A549 (cell line): ENCODE measurements at regions not wholly inside any gene's neighbourhood (a gene's known extent, or its start where the extent isn't known, plus 50 kb on each side); places are given as distances from the start of the nearest gene placed in this dataset.

Experiments used
- ATAC-seq, 2 experiments: fragments of 200-7000 bp in 1 of 2; fragments of >200 bp in 1 of 2; cut with Nextera tagmentation in 1 of 2; cut with Tn5 transposase in 1 of 2; 3 replicates each; pipeline versions ENCODE4 v1.8.0 to v1.9.1; 2018 to 2020; ENCODE audit warnings: mild to moderate bottlenecking in 1 of 2, moderate library complexity in 1 of 2
- CTCF ChIA-PET: fragments of 300-600 bp; sonication (Branson Sonifier 250); formaldehyde crosslinking; extraction: SDS; loops from one replicate; lab custom pipeline; 2021; ENCODE audit warnings: antibody characterized with exemption, inconsistent platforms; lab: Yijun Ruan, JAX
- POLR2A ChIA-PET: fragments of 350-600 bp; formaldehyde crosslinking; extraction: SDS; loops from one replicate; lab custom pipeline; 2021; ENCODE audit warnings: antibody characterized with exemption, inconsistent platforms; lab: Yijun Ruan, JAX
- DNase-seq, 2 experiments: peaks; one replicate each; pipeline versions ENCODE4 v3.0.0 to v3.0.0-alpha.2; 2011 to 2016; ENCODE audit warnings: low read depth in 1 of 2, low spot score in 1 of 2
- FAIRE-seq: peaks from 2 replicates; lab custom pipeline; 2011; peaks lifted over from hg19 to GRCh38; lab: Jason Lieb, UNC
- H3K27ac ChIP-seq, 2 experiments: fragments of >200 bp; sonication (Bioruptor Twin); formaldehyde crosslinking; 3 replicates each; pipeline ENCODE4 v1.5.1; 2016 to 2017
- H3K4me1 ChIP-seq: fragments of >200 bp; sonication (Bioruptor Twin); formaldehyde crosslinking; 3 replicates; pipeline ENCODE4 v1.6.1; 2016
- H3K4me2 ChIP-seq: fragments of >200 bp; sonication (Bioruptor Twin); formaldehyde crosslinking; 3 replicates; pipeline ENCODE4 v1.6.1; 2016
- H3K4me3 ChIP-seq: fragments of >200 bp; sonication (Bioruptor Twin); formaldehyde crosslinking; 3 replicates; pipeline ENCODE4 v1.5.1; 2016
- H3K9me3 ChIP-seq: fragments of >200 bp; sonication (Bioruptor Twin); formaldehyde crosslinking; 3 replicates; pipeline ENCODE4 v1.6.1; 2016
- CBX2 ChIP-seq: fragments of 200-600 bp; sonication (generic); IDR thresholded peaks from 2 replicates; pipeline ENCODE4 v1.6.1; 2016; ENCODE audit warnings: low read depth, mild to moderate bottlenecking, borderline replicate concordance
- CEBPB ChIP-seq, 2 experiments: fragments of >200 bp in 1 of 2; sonication (Bioruptor Twin) in 1 of 2; formaldehyde crosslinking in 1 of 2; IDR thresholded peaks; 2 replicates each; pipeline ENCODE4 v1.6.1; 2012 to 2016
- CHD2 ChIP-seq: fragments of 150-350 bp; IDR thresholded peaks from 2 replicates; pipeline ENCODE4 v1.6.1; 2014; ENCODE audit warnings: low read length; ENCODE audit not compliant: partially characterized antibody
- CTCF ChIP-seq: fragments of >200 bp; sonication (Bioruptor Twin); formaldehyde crosslinking; IDR thresholded peaks from 3 replicates; pipeline ENCODE4 v1.5.1; 2016
- EHF ChIP-seq: fragments of 250-450 bp; sonication (Bioruptor Pico); IDR thresholded peaks from 2 replicates; pipeline ENCODE4 v1.5.0; 2020; ENCODE audit warnings: mild to moderate bottlenecking
- EHMT2 ChIP-seq: fragments of 200-600 bp; sonication (generic); IDR thresholded peaks from 2 replicates; pipeline ENCODE4 v1.6.1; 2016; ENCODE audit warnings: antibody characterized with exemption, low read depth, mild to moderate bottlenecking, moderate library complexity
- ELK1 ChIP-seq: fragments of 150-350 bp; IDR thresholded peaks from 2 replicates; pipeline ENCODE4 v1.6.1; 2014; ENCODE audit warnings: low read depth, mild to moderate bottlenecking, low read length
- ESRRA ChIP-seq: fragments of 150-350 bp; IDR thresholded peaks from 2 replicates; pipeline ENCODE4 v1.6.1; 2014; ENCODE audit warnings: mild to moderate bottlenecking, low read length, borderline replicate concordance
- FOSB ChIP-seq: fragments of 250-450 bp; sonication (Bioruptor Pico); IDR thresholded peaks from 2 replicates; pipeline ENCODE4 v1.5.0; 2020; ENCODE audit warnings: mild to moderate bottlenecking, moderate library complexity
- GATA3 ChIP-seq: IDR thresholded peaks from 2 replicates; pipeline ENCODE4 v1.6.1; 2012; ENCODE audit warnings: borderline replicate concordance
- HEYL ChIP-seq: fragments of 250-450 bp; sonication (Bioruptor Pico); IDR thresholded peaks from 2 replicates; pipeline ENCODE4 v1.8.0; 2021; ENCODE audit warnings: mild to moderate bottlenecking, moderate library complexity
- HOXB13 ChIP-seq: fragments of 250-450 bp; sonication (Bioruptor Pico); IDR thresholded peaks from 2 replicates; pipeline ENCODE4 v1.5.0; 2020; ENCODE audit warnings: low read depth, mild to moderate bottlenecking, moderate library complexity
- JUNB ChIP-seq: fragments of >200 bp; sonication (Bioruptor Twin); formaldehyde crosslinking; IDR thresholded peaks from 2 replicates; pipeline ENCODE4 v1.6.1; 2016
- MAFK ChIP-seq: fragments of 450-650 bp; IDR thresholded peaks from 2 replicates; pipeline ENCODE4 v1.6.1; 2014; ENCODE audit not compliant: partially characterized antibody
- MAX ChIP-seq: IDR thresholded peaks from 2 replicates; pipeline ENCODE4 v1.6.1; 2012
- MAZ ChIP-seq: fragments of 150-350 bp; IDR thresholded peaks from 2 replicates; pipeline ENCODE4 v1.6.1; 2014; ENCODE audit warnings: antibody characterized with exemption, low read depth, low read length, borderline replicate concordance
- MYC ChIP-seq: IDR thresholded peaks from 2 replicates; pipeline ENCODE4 v1.6.1; 2012; ENCODE audit warnings: mild to moderate bottlenecking, inconsistent platforms, low read length, improper control_type of control experiment, borderline replicate concordance
- NFE2L2 ChIP-seq: fragments of 150-350 bp; conservative IDR thresholded peaks from 2 replicates; pipeline ENCODE4 v1.6.1; 2014; ENCODE audit warnings: low read length
- POLR2A ChIP-seq: IDR thresholded peaks from 2 replicates; pipeline ENCODE4 v1.6.1; 2012; ENCODE audit warnings: mild to moderate bottlenecking, low read length
- RAD21 ChIP-seq, 2 experiments: fragments of >200 bp in 1 of 2; sonication (Bioruptor Twin) in 1 of 2; formaldehyde crosslinking in 1 of 2; IDR thresholded peaks in 1 of 2; conservative IDR thresholded peaks in 1 of 2; 2 replicates in 1 of 2; 3 replicates in 1 of 2; pipeline ENCODE4 v1.6.1; 2012 to 2018; ENCODE audit warnings: inconsistent platforms in 1 of 2
- RARB ChIP-seq: fragments of 250-450 bp; sonication (Bioruptor Pico); IDR thresholded peaks from 2 replicates; pipeline ENCODE4 v1.8.0; 2021; ENCODE audit warnings: mild to moderate bottlenecking, moderate library complexity
- RCOR1 ChIP-seq: fragments of 150-350 bp; IDR thresholded peaks from 2 replicates; pipeline ENCODE4 v1.6.1; 2014; ENCODE audit warnings: antibody characterized with exemption, low read length, low read depth
- SMC3 ChIP-seq: fragments of >200 bp; sonication (Bioruptor Twin); formaldehyde crosslinking; IDR thresholded peaks from 3 replicates; pipeline ENCODE4 v1.6.1; 2018; ENCODE audit warnings: inconsistent platforms
- TP53 ChIP-seq: fragments of 250-450 bp; sonication (Bioruptor Pico); IDR thresholded peaks from 2 replicates; pipeline ENCODE4 v1.5.0; 2021; ENCODE audit warnings: mild to moderate bottlenecking, moderate library complexity
- ZNF302 ChIP-seq: fragments of 250-450 bp; sonication (Bioruptor Pico); IDR thresholded peaks from 2 replicates; pipeline ENCODE4 v1.9.0; 2021; ENCODE audit warnings: inconsistent platforms, mild to moderate bottlenecking, moderate library complexity
- WGBS: methylation state at CpG from one replicate; pipeline ENCODE4 v1.1.6; 2017; ENCODE audit errors: missing lambda C conversion rate; 5-methylcytosine and 5-hydroxymethylcytosine counted together

DNA sequence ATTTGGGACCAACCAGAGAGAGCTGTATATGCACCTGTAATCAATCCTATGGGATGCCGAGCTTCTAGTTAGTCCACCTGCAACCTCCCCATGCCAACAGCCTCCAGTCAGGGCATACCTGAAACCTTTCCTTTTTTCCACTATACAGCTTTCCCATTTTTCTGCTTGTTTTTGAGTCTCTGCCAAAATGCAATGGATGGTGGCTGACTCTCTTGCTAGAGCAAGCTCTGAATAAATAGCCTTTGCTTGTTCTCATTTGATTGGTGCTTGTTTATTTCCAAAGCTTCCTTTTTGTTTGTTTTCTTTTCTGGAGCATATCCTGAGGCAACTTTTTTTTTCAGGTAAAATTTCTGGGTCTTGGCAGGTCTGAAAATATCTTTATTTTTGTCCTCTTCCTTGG is 58.0 kb upstream of the PLET1 start:
- TF ChIP-seq RAD21 (conservative IDR thresholded peaks at IDR 0.05 in 1 of 2, IDR thresholded peaks at IDR 0.05 in 1 of 2) (no peak), POLR2A (no peak), NFE2L2 (no peak), GATA3 (no peak), CHD2 (no peak), MYC (no peak), ZNF302 (CRISPR knock-in tag) (no peak), TP53 (no peak), MAFK (no peak), CBX2 (no peak), ELK1 (no peak), CEBPB (IDR thresholded peaks at IDR 0.05) (no peak), FOSB (no peak)
- TF ChIP-seq, all 56 proteins: peak for 0
- peaks cover 7% of the 10 kb centered on the region for H3K9me3 ChIP-seq
- peaks cover 30% of the 10 kb centered on the region for H3K4me1 ChIP-seq
- POLR2A ChIA-PET: no interaction called here
- CTCF ChIA-PET: no interaction called here
- H3K27ac ChIP-seq: peak overlapping the region; percentile 60 to 82; a peak in 5 of 6 replicates
- FAIRE-seq: no peak
- H3K4me3 ChIP-seq: no peak overlapping the region
- 94% methylated on average over 1 of the region's 1 CpG for WGBS
- DNase-seq: no peak
- ATAC-seq: no peak
- peak overlapping the region; percentile 49 for H3K4me2 ChIP-seq

DNA sequence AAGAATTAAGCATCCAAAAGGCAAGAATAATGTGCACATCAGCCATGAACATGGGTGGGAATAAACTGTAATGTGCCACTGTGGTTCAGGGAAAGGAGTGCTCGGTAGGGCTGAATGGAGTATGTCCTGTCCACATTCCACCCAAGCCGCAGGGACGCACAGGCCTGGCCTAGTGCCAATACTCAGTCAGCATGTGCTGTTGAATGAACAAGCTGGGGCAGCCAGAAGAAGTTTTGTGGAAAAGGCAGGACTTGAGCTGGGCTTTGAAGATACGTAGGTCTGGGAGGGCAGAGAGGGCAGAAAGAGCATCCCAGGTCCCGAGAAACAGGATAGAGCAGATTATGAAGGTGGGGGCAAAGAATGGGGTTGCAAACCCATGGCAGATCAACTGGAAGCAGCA is 60.0 kb upstream of the PLET1 start:
- FAIRE-seq (no peak), DNase-seq (no peak)
- WGBS: 87% methylated on average over 5 of the region's 5 CpGs

More for the DNA sequence above, 60.0 kb upstream of the PLET1 start:
- Histone ChIP-seq H3K4me3 (no peak overlapping the region), H3K27ac (peak overlapping the region in 1 of 2 experiments; percentile 70; a peak in 3 of 6 replicates), H3K4me2 (no peak overlapping the region; the same call in 2 of the 3 replicates)
- no peak for ATAC-seq
- ChIA-PET POLR2A (no interaction called here), CTCF (no interaction called here)
- TF ChIP-seq CTCF: no peak
- no peak for TF ChIP-seq SMC3
- TF ChIP-seq RCOR1: no peak
- no peak for TF ChIP-seq EHMT2
- TF ChIP-seq JUNB: no peak
- no peak for TF ChIP-seq ESRRA
- TF ChIP-seq HEYL (CRISPR knock-in tag): no peak
- TF ChIP-seq MAZ: no peak
- no peak for TF ChIP-seq HOXB13 (CRISPR knock-in tag)
- no peak for TF ChIP-seq RARB (CRISPR knock-in tag)
- TF ChIP-seq MAX: no peak
- no peak for TF ChIP-seq EHF (CRISPR knock-in tag)
- TF ChIP-seq, all 56 proteins: peak for 0
- peaks cover 30% of the 10 kb centered on the region for H3K4me1 ChIP-seq
- H3K9me3 ChIP-seq: peaks cover 7% of the 10 kb centered on the region
